BJ (cell line): ENCODE measurements at regions not wholly inside any gene's neighbourhood (a gene's known extent, or its start where the extent isn't known, plus 50 kb on each side); places are given as distances from the start of the nearest gene placed in this dataset.

ENCODE experiments used
- CTCF ChIA-PET: fragments of 350-600 bp; formaldehyde crosslinking; extraction: SDS; loops from one replicate; lab custom pipeline; 2021; ENCODE audit warnings: antibody characterized with exemption, inconsistent platforms; lab: Yijun Ruan, JAX
- POLR2A ChIA-PET: fragments of 300-600 bp; sonication (Branson Sonifier 250); formaldehyde crosslinking; extraction: SDS; loops from one replicate; lab custom pipeline; 2021; ENCODE audit warnings: antibody characterized with exemption; lab: Charles Lee
- DNase-seq: peaks from one replicate; pipeline ENCODE4 v3.0.0-alpha.2; 2011; ENCODE audit warnings: low read depth
- H3K27me3 ChIP-seq: 2 replicates; pipeline ENCODE4 v1.6.0; 2011; ENCODE audit warnings: low read length; ENCODE audit not compliant: control insufficient read depth, insufficient read depth
- H3K36me3 ChIP-seq: 2 replicates; pipeline ENCODE4 v1.5.1; 2011; ENCODE audit warnings: low read length; ENCODE audit not compliant: control insufficient read depth, insufficient read depth
- H3K4me3 ChIP-seq: 2 replicates; pipeline ENCODE4 v1.5.1; 2011; ENCODE audit warnings: low read depth, mild to moderate bottlenecking, control low read depth, low read length
- TF ChIP-seq, protein P1 (sequence below): IDR thresholded peaks from 2 replicates; pipeline ENCODE4 v1.5.1; 2011; ENCODE audit warnings: low read depth, mild to moderate bottlenecking, control low read depth, inconsistent platforms, low read length, moderate library complexity; ENCODE audit not compliant: insufficient read depth

DNA sequence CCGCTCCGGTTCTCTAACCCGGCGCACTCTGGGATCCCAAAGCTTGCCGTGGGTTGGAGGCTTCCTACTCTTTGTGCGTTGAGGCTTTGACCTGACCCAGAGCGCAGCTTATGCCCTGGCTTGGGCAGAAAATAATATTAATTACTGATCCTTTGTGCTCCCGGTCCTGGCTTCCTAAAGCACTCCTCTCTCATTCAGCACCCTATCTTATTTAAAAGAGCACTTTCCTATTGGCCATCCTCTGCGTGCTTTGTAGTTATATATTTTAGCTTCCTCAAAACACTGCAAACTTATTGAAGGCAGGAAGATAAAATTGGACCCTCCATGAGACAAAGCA is 466.0 kb downstream of the XPNPEP1 start:
- TF ChIP-seq, protein P1, sequence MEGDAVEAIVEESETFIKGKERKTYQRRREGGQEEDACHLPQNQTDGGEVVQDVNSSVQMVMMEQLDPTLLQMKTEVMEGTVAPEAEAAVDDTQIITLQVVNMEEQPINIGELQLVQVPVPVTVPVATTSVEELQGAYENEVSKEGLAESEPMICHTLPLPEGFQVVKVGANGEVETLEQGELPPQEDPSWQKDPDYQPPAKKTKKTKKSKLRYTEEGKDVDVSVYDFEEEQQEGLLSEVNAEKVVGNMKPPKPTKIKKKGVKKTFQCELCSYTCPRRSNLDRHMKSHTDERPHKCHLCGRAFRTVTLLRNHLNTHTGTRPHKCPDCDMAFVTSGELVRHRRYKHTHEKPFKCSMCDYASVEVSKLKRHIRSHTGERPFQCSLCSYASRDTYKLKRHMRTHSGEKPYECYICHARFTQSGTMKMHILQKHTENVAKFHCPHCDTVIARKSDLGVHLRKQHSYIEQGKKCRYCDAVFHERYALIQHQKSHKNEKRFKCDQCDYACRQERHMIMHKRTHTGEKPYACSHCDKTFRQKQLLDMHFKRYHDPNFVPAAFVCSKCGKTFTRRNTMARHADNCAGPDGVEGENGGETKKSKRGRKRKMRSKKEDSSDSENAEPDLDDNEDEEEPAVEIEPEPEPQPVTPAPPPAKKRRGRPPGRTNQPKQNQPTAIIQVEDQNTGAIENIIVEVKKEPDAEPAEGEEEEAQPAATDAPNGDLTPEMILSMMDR: no peak
- POLR2A ChIA-PET: interaction anchor here (0.6 kb wide), 1 partner anchor 177 kb away, joined by 4 read pairs; no protein-coding TSS in a partner anchor
- Histone ChIP-seq H3K36me3 (no peaks in the 10 kb centered on the region), H3K27me3 (peaks cover 6% of the 10 kb centered on the region; the same call in 1 of the 2 replicates), H3K4me3 (no peak overlapping the region)
- DNase-seq: no peak
- CTCF ChIA-PET: no interaction called here

- Histone ChIP-seq H3K27me3 (peaks cover 6% of the 10 kb centered on the region; the same call in 1 of the 2 replicates), H3K36me3 (no peaks in the 10 kb centered on the region), H3K4me3 (peak overlapping the region; percentile 24)
- TF ChIP-seq, protein P1: no peak
- DNase-seq: no peak
- CTCF ChIA-PET: no interaction called here
- POLR2A ChIA-PET: interaction anchor here (0.6 kb wide), 1 partner anchor 177 kb away, joined by 4 read pairs; no protein-coding TSS in a partner anchor
Observed at GRCh38 chr10:109456566-109457301, 466.6 kb downstream of the XPNPEP1 start.

GRCh38 chr10:109454691-109455090 is 468.6 kb downstream of the XPNPEP1 start:
- CTCF ChIA-PET: no interaction called here

DNA sequence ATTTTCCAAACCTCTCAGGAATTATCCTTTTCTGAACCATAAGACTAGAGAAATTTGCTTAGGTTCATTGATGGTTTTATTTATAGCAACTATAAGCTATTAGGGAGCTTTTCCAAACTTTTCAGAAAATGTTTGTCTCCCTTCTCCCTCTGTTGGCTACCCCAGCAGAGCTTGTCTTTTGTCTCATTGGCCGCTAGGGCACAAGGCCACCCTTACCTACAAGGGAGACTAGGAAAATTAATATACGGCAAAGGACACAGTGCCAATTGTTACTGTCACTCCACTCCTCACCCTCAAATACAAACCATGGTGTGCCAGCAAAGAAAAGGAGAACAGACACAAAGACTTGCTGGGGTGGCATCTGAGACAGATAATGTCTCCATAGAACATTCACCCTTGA is 471.4 kb downstream of the XPNPEP1 start:
- Histone ChIP-seq H3K36me3 (no peaks in the 10 kb centered on the region), H3K27me3 (peaks cover 4% of the 10 kb centered on the region; the same call in 1 of the 2 replicates), H3K4me3 (no peak overlapping the region)
- TF ChIP-seq, protein P1: no peak
- DNase-seq: no peak
- CTCF ChIA-PET: no interaction called here
- POLR2A ChIA-PET: no interaction called here

More at GRCh38 chr10:109454691-109455090, 468.6 kb downstream of the XPNPEP1 start:
- H3K36me3 ChIP-seq: no peaks in the 10 kb centered on the region
- no peak for DNase-seq
- POLR2A ChIA-PET: no interaction called here
- TF ChIP-seq, protein P1: no peak
- H3K27me3 ChIP-seq: peaks cover 6% of the 10 kb centered on the region; the same call in 1 of the 2 replicates
- H3K4me3 ChIP-seq: no peak overlapping the region

DNA sequence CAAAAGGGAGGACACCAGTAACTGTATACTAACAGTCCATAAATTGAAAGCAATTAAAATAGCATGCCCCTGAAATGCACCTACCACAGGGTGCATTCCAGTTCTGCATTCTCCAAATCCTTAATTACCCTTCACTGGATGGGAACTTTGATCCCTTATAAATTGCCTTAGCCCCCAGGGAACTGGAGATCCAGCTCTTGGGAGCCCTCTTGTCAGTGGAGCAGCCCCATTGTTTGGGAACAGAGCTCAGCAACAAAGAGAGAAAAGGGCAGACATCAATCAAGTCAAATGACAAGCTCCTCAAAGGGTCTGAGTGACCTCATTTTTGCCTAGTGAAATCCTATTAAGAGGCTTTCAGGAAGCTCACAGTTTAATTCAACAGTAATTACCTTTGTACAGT is 472.6 kb downstream of the XPNPEP1 start:
- no peaks in the 10 kb centered on the region for H3K36me3 ChIP-seq
- POLR2A ChIA-PET: no interaction called here
- CTCF ChIA-PET: interaction anchor here (0.6 kb wide), 1 partner anchor 403 kb away, joined by 3 read pairs; no protein-coding TSS in a partner anchor
- TF ChIP-seq, protein P1: no peak
- H3K4me3 ChIP-seq: no peak overlapping the region
- peaks cover 2% of the 10 kb centered on the region; the same call in 1 of the 2 replicates for H3K27me3 ChIP-seq
- no peak for DNase-seq
